GM21528 (cell line): ENCODE measurements at regions not wholly inside any gene's neighbourhood (a gene's known extent, or its start where the extent isn't known, plus 50 kb on each side); places are given as distances from the start of the nearest gene placed in this dataset.

Source experiments
- ATAC-seq: cut with Tn5 transposase; IDR thresholded peaks from one replicate; pipeline ENCODE4 v1.9.1; 2021; ENCODE audit warnings: mild to moderate bottlenecking, moderate library complexity; ENCODE audit not compliant: unreplicated experiment, low FRiP score

DNA sequence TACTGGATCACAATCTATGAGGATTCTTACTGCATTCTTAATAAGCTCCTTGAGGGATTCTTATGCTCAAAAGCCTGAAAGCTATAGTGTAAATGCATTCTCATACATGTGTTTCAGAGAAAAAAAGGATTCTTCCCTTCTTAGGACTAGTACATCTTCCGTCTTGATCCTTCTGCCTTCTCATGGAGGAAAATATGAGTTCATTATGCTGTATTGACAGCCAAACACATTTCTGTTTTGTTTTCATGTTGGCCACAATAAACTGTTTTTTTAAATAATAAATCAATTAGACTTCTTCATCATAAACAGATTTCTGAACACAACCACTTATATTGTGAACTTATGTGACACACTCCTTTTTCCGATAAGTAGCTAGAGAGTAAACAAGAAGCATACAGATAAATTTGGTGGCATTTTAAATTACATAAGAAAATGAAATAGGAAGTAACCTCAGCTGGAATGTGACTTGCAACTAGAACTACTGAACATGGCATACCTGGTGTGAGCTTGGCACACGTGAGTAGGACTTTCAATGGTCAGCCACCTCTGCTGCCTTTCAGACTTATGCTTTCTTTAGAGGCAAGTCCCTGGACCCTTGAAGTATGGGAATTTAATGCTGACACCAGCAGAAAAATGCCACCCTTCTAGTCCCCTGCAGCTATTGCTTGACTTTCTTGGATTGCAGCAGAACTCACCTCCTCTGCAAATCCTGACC, 350.4 kb downstream of the BCKDHB start:
- no peak for ATAC-seq

DNA sequence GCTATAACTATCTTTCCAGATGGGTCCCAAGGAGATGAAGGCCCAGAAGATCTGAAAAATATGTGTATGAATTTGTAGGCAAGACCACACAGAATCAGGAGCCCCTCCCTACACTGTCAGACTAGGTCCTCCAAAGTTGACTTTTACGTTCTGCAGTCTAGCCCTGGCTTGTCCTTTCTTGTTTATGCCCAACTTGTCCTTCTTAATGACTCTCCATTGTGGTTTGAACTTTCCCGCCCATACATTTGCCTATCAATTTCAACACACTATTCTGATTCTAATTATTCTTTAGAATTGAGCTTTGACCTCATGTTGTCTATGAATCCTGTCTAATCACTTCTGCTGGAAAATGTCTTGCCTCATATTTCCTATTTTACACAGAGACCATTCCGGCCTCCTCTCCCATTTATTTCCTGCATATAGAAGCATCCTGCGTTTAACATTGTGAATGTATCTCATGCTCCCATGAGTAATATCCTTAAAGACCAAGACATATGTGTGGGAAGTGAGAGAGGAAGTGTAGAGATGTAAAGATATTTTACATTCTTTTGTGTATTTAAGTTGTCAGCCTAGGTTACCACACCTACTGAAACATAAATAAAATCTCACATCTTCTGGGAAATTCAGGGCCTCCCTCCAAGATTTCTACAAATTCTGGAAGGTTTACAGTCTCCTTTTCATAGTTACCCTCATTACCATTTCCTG, 348.3 kb downstream of the BCKDHB start:
- no peak for ATAC-seq

DNA sequence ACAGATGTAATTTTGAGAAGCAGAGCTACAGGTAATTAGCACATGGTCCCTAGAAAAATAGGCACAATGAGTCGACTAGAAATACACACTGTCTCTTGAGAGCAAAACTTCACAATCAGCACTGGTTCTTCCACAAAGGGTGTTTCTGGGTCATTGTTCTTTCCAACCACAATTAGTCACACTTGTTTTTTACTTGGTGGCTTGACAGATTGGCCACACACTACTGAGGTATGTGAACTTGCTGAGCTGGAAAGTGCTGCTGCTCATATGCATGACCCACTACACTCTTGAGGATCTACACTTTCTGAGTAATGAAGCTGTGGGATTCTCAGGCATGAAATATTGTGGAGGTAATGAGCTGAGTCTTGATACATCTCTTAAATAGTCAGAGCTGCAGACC, 347.7 kb downstream of the BCKDHB start:
- ATAC-seq, result no peak

DNA sequence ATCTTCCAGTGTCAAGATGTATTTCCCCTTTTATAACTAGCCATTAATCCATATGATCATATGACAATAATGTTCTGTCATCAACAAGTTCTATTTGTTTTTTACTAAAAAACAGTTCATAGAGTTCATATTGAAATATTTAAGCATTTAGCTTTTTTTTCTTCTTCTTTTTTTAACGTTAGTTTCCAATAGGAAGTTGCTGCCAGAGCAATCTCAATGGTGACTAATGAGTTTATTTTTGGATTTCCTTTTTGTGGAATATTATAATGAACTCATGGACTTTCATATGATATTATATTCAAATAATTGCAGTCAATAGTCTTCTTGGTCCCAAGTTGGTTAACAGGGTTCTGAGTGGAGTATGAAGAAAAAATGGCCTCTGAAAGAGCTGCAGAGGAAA, 343.3 kb downstream of the BCKDHB start:
- ATAC-seq, result no peak

DNA sequence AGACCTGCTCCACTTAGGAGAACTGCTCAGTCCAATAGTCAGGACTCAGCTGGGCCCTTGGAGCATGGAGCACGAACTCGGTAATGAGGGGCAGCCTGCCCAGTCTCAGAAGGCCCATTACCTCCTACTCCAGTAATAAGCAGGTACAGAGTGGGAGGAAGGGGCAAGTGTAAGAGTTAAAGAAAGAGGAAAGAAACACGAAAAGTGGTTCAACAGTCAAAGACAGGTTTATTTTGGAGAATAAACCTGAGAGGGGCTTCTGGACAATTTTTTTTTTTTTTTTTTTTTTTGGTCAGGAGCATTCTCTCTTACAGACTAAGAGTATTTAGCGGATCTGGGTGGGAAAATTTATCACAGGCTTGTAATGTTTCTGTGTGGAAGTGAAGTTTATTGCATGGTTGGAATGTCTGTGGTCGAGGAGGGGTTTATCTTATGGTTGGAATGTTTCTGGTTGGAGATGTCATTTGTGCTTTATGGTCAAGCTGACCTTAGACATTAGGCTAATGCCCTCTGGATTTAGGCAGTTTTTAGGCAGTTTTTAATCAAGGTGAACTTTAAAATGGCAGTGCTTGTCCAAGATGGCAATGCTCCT, 340.1 kb downstream of the BCKDHB start:
- no peak for ATAC-seq

DNA sequence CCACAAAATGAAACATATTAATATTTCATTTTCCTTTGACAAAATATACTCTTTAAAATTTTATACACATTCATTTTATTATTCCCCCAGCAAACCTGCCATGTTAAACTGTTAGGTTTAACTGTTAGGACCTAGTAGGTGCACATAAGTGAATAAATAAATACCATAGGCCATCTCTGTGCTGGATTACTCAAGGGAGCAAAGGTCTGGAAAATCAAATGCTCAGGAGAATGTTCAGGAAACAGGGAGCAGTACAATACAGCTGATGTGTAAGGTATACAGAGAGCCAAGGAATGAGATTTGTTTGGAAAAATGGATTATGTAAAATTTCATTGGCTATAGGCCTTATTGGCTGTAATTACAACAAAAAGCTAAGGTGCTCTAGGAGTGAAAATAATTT, 339.3 kb downstream of the BCKDHB start:
- ATAC-seq, result no peak

DNA sequence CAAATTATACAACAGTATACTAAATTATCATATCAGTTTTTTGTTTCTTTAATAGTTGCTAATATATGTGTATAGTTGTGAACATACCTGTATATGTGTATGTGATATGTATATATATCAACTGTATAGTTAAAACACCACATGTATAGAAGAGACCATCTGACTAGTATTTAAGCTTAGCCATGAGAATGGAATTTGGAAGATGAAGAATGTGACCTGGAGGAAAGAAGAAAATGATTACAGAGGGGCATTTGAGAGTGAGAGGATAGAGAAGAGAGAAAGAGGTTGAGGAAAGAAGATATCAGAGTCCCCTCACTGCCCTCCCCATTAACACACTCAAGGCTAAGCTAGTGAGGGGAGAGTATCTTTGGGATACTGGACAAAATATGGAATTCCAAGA, 335.9 kb downstream of the BCKDHB start:
- no peak for ATAC-seq

DNA sequence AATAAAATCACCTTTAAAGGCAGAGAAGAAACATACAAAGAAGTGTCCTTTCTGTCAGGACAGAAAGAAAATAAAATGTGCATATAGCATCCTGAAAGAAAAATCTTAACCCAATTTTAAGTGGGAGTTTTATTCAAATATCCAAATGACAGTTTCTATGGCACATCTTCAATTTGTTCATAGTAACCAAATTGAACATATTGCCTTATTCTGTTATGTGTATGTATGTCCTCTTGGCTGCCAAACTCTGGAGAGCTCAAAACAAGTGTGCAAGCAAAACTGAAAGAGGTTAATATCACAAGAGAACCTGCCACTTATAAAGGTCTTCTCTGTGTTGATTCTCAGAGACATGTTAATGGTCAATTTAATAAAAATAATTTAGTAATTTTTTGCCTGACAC, 334.7 kb downstream of the BCKDHB start:
- no peak for ATAC-seq

DNA sequence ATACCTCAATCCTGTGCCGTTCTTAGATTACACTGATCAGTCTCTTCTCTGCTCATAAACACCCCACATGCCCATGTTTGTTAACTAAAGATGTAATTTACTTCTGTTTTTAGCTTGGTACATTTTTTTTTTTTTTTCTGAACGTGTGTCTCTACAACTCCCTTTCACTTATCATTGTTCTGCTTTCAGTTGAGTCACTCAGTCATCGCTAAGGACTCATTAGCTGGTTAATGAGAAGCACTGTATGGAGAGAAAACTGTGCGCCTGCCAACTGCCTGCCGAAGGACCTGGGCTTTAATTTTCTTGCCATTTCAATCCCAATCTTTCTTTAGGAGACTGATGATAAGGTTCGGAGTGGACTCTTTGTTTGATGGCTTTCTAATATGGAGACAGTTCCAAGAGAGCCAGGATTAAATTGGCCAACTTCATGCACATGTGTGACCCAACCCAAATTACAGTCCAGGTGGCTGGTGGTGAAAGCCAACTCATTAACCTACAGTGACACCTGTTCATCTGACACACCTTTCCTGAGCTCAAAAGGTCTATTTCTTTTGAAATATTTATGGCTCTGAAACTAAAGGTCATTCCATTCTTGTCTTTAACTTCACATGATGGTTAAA, 334.1 kb downstream of the BCKDHB start:
- ATAC-seq, result no peak

DNA sequence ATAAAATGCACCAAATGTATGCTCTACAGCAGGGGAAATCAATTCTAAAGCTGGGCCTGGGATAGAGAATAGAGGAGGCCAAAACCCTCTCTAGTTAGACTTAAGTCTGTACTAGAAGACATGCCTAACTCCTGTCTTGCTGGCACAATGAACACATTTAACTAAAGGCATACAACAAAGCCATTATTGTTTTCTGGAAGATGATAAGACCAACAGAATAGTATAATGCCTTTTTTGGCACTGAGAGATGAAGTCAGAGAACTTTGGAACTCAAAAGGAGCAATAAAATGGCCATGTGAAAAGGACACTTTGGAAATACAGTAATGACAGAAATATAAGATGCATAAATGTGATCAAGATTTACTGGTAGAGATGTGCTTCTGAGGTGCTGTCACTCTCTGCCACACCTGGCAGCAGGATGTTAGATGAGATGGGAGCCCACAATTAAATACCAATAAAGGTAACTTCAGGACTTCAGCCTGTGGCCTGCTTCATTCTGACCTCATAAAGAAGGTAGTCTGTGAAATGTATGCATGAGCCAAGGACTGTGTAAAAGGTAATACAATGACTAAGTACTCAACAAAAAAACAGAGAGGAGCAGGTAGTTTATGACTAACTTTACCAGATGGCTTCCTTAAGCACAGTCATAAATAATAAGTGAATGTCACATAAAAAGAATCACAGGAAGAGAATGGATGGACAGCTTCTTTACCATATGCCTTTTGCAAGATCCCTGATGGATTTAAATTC, 333.4 kb downstream of the BCKDHB start:
- ATAC-seq, result no peak

DNA sequence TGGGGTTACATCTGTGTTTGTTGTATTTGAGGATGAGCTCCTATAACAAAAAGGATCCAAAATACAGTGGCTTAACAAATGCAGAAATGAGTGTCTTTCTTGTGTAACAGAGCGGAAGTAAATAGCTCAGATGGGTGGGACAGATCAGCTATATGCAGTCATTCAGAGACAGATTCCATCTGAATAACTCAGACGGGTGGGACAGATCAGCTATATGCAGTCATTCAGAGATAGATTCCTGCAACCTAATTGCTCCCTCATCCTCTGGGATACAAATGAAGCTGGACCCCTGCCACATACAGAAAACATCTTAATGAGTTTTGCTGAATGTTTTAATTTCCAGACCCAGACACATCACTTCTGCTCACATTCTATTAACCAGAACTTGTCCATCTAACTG, 332.3 kb downstream of the BCKDHB start:
- no peak for ATAC-seq

DNA sequence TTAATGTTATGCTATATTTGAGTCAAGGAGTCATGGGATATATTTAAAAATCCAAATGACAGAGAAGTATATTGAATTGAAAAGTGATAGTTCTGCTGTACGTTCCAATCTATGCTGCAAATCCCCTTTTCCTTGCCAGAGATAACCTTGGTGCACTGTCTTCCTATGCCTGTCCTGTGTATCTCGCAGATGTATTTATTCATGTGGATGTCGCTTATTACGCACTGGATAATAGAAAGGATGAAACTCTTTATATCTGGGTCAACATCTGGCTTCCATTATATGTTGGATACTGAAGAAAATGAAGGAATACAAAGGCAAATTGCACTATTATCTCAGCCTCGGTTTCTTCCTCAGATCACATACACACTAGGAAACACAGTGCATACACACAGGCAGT, 331.3 kb downstream of the BCKDHB start:
- ATAC-seq, result no peak

DNA sequence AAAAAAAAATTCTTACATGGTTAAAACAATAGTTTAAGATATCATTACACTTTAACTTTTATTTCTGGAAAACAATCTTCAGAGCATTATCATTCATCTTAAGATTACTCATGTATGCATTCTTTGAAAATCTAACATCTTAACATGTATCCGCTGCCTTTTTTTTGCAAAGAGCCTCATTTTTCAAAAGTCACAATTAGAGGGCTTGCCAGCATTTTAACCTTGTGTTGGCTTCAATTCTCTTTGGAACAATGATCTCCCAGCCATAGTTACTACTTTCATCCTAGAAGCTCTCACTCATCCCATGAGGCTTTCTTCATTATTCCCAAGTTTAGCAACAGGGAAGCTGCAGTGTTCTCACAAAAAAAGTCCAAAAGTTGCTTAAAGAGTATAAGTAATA, 330.8 kb downstream of the BCKDHB start:
- ATAC-seq, result no peak

DNA sequence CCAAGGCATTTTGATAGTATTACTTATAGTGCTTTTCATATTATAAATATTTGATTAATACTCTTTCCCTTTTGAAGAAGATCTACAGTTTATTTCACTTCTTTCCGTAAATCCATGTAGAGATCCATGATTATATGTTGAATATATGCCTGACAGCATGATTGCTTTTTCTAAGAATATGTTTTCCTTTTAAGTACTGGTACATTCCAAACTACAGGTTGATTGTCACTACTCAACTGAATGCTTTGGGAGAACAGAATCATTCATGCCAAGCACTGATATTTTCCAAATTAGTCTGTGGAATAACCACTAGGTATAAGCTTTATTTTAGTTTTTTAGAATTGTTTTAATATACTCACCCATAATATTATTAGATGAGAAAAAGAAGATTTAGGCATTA, 330.2 kb downstream of the BCKDHB start:
- ATAC-seq, result no peak

DNA sequence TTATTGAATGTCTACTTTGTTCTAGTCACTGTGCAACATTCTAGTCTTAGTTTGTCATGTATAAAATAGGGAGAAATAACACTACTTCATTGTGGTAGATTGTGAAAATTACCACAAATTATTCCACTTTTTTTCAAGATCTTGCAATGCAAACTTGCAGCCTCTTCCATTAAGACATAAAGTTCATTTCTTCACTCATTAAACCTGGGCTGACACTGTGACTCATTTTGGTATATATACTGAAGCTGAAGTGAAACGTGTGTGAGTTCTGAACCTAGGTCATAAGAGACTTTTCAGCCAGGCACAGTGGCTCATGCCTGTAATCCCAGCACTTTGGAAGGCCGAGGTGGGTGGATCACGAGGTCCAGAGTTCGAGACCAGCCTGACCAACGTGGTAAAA, 329.0 kb downstream of the BCKDHB start:
- ATAC-seq, result no peak

DNA sequence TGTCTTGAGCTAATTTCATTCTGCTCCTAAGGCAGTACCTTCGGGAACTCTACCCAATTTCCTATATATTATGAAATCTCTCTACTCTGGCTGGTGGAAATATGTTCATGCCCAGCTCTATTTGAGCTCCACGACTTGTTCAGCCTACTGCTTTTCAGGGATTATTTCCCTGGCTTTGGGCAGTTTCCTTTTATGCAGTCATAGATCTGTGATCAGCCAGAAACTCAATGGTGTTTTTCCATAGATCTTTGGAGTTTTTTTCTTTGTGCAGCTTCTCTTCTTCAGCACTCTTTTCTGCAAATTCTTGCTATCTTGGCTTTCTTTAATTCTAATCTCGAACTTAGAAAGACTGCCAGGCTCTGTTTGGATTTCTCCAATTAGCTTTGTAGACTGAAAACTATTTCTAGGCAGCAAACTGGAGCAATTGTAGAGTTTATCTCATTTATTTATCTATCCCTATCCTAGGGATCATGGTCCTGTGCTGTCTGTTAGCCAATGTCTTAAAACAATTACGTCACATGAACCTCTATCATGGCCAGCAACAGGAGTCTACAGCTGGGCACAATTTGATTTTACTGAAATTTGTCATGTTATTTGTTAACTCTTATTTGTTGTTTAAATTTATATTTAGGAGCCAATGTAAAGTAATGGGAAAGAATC, 328.4 kb downstream of the BCKDHB start:
- ATAC-seq, result no peak

DNA sequence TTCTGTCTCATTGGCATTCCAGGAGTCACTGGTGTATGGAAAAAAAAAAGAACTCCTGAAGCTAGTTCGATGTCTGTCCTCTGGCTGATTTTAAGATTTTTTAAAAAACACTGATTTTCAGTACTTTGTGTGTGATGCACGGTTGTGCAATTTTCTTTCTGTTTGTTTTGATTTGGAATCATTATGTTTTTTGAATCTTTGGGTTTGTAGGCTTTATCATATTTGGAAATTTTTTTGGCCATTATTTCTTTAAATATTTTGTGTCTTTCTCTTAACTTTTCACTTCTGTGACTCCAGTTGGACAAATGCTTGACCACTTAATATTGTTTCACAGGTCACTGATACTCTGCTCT, 327.2 kb downstream of the BCKDHB start:
- ATAC-seq, result no peak

DNA sequence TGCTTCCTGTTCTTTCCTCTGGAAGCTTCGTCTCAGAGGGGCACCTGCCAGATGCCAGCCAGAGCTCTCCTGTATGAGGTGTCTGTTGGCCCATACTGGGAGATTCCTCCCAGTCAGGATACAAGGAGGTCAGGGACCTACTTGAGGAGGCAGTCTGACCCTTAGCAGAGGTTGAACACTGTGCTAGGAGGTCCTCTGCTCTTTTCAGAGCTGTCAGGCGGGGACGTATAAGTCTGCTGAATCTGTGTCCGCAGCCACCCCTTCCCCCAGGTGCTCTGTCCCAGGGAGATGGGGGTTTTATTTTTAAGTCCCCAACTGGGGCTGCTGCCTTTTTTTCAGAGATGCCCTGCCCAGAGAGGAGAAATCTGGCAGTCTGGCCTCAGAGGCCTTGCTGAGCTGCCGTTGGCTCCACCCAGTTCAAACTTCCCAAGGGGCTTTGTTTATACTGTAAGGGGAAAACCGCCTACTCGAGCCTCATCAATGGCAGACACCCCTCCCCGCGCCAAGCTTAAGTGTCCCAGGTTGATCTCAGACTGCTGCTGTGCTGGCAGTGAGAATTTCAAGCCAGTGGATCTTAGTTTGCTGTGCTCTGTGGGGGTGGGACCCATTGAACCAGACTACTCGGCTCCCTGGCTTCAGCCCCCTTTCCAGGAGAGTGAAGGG, 326.7 kb downstream of the BCKDHB start:
- ATAC-seq, result no peak

DNA sequence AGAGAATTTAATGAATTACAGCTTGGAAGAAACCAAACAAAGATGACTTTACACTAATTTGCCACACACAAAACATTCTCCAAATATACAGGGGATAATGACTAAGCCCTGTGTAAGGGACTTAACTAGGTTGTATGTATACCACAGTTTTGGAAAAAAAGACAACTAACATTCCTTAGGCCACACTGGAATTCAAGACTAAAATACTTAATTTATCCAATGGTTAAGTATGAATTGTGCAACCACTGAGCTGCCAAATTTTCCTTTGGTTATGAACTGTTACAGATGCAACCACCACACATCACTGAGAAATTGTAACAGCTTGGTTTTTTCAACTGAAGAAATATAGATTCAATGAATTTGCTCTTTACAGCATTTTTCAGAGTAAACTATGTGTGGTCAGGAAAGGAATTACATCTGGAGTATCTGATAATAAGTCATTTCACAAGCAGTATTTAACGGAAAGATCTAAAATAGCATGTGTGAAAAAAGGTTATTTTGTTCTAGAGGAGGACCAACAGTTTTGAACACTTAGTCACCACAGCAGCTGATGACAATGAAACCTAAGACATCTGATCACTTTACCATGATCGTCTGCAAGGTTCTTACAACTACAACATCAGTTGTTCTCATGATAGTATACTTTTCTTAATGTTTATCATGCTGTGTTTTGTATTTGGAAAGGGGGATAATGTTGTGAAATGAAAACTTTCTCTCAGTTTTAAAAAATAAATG, 318.8 kb downstream of the BCKDHB start:
- no peak for ATAC-seq
